ENCODE measurements at regions not wholly inside any gene's neighbourhood (a gene's known extent, or its start where the extent isn't known, plus 50 kb on each side); places are given as distances from the start of the nearest gene placed in this dataset.
A peak's percentile ranks its signal among the peaks of the same experiment; 100 is the strongest.

GRCh38 chr18:24677011-24677410, 216.6 kb downstream of the HRH4 start:
- DNase-seq = no peak

GRCh38 chr18:24678107-24678506, 217.7 kb downstream of the HRH4 start:
- no peak for DNase-seq

GRCh38 chr18:24678626-24679025, 218.2 kb downstream of the HRH4 start:
- DNase-seq = no peak

- DNase-seq = no peak
Observed at GRCh38 chr18:24679062-24679461, 218.6 kb downstream of the HRH4 start.

GRCh38 chr18:24683925-24684324, 223.5 kb downstream of the HRH4 start:
- DNase-seq = no peak

- no peak for DNase-seq
Observed at GRCh38 chr18:24685254-24685959, 225.0 kb downstream of the HRH4 start.

GRCh38 chr18:24695168-24695567, 234.7 kb downstream of the HRH4 start:
- DNase-seq = no peak

GRCh38 chr18:24702001-24702515, 241.6 kb downstream of the HRH4 start:
- no peak for DNase-seq

- no peak for DNase-seq
Observed at GRCh38 chr18:24703316-24703715, 242.9 kb downstream of the HRH4 start.

- no peak for DNase-seq
Observed at GRCh38 chr18:24704946-24705630, 244.7 kb downstream of the HRH4 start.

- DNase-seq = no peak
Observed at GRCh38 chr18:24710474-24710873, 250.0 kb downstream of the HRH4 start.

GRCh38 chr18:24719791-24720190, 259.4 kb downstream of the HRH4 start:
- no peak for DNase-seq

GRCh38 chr18:24721388-24721787, 261.0 kb downstream of the HRH4 start:
- no peak for DNase-seq

GRCh38 chr18:24725644-24726415, 265.4 kb downstream of the HRH4 start:
- no peak for DNase-seq

GRCh38 chr18:24726727-24727492, 266.5 kb downstream of the HRH4 start:
- peak; percentile 41 for DNase-seq

GRCh38 chr18:24727685-24728084, 267.2 kb downstream of the HRH4 start:
- DNase-seq = no peak

GRCh38 chr18:24731158-24731557, 270.7 kb downstream of the HRH4 start:
- no peak for DNase-seq

GRCh38 chr18:24731981-24732380, 271.5 kb downstream of the HRH4 start:
- DNase-seq = no peak

GRCh38 chr18:24734058-24734457, 273.6 kb downstream of the HRH4 start:
- DNase-seq = no peak

GRCh38 chr18:24735624-24736231, 275.3 kb downstream of the HRH4 start:
- no peak for DNase-seq

- DNase-seq = no peak
Observed at GRCh38 chr18:24736662-24737330, 276.4 kb downstream of the HRH4 start.

GRCh38 chr18:24740829-24741228, 280.4 kb downstream of the HRH4 start:
- DNase-seq = no peak
